WI38 (cell line): ENCODE measurements at regions not wholly inside any gene's neighbourhood (a gene's known extent, or its start where the extent isn't known, plus 50 kb on each side); places are given as distances from the start of the nearest gene placed in this dataset.

Experiments used
- H3K4me3 ChIP-seq: 2 replicates; pipeline ENCODE4 v1.5.1; 2011; ENCODE audit warnings: low read depth, mild to moderate bottlenecking, control low read depth, low read length
- CTCF ChIP-seq: IDR thresholded peaks from 2 replicates; pipeline ENCODE4 v1.5.1; 2012; ENCODE audit warnings: low read depth, mild to moderate bottlenecking, control low read depth, low read length

- no peak for TF ChIP-seq CTCF
- H3K4me3 ChIP-seq, result no peak overlapping the region
These were observed 54.1 kb upstream of the PIK3C2G start for GRCh38 chr12:18207266-18207665.

GRCh38 chr12:18206198-18206597 is 55.1 kb upstream of the PIK3C2G start:
- TF ChIP-seq CTCF, result no peak
- no peak overlapping the region for H3K4me3 ChIP-seq

- H3K4me3 ChIP-seq, result no peak overlapping the region
- no peak for TF ChIP-seq CTCF
These were observed 57.3 kb upstream of the PIK3C2G start for GRCh38 chr12:18204053-18204452.

GRCh38 chr12:18192119-18192518 is 69.2 kb upstream of the PIK3C2G start:
- no peak overlapping the region for H3K4me3 ChIP-seq
- TF ChIP-seq CTCF, result no peak

GRCh38 chr12:18183141-18183540 is 78.2 kb upstream of the PIK3C2G start:
- TF ChIP-seq CTCF, result no peak

GRCh38 chr12:18171571-18171970 is 81.6 kb upstream of the RERGL start:
- TF ChIP-seq CTCF, result no peak
- no peak overlapping the region for H3K4me3 ChIP-seq

More at GRCh38 chr12:18183141-18183540, 78.2 kb upstream of the PIK3C2G start:
- no peak overlapping the region for H3K4me3 ChIP-seq

- TF ChIP-seq CTCF, result no peak
- no peak overlapping the region for H3K4me3 ChIP-seq
These were observed 78.0 kb upstream of the RERGL start for GRCh38 chr12:18168016-18168415.
